ENCODE measurements at regions not wholly inside any gene's neighbourhood (a gene's known extent, or its start where the extent isn't known, plus 50 kb on each side); places are given as distances from the start of the nearest gene placed in this dataset.

GRCh38 chr18:51857989-51858388 lies 482.0 kb upstream of the DCC start:
- 0% methylated on average over 5 of the region's 5 CpGs for WGBS (ENCODE audit: low lambda C conversion rate)
- Histone ChIP-seq H3K36me3 (replicated peaks in 1 of 2; ENCODE audit: control insufficient read depth in 1 of 2, insufficient read depth in 2 of 2, low read length in 2 of 2) (no peaks in the 10 kb centered on the region), H4K20me1 (ENCODE audit: insufficient read depth, low read length) (no peaks in the 10 kb centered on the region), H3K27ac (ENCODE audit: extremely low read length, insufficient read depth, low read length) (no peak overlapping the region), H3K4me1 (ENCODE audit: insufficient read depth, low read length) (no peaks in the 10 kb centered on the region), H3K27me3 (ENCODE audit: control insufficient read depth in 1 of 2, insufficient read depth in 2 of 2, low read length in 2 of 2) (no peaks in the 10 kb centered on the region), H3K9ac (ENCODE audit: insufficient read depth, low read depth, low read length) (no peak overlapping the region), H3K79me2 (ENCODE audit: insufficient read depth, low read length) (no peaks in the 10 kb centered on the region), H3K4me3 (replicated peaks in 1 of 3; ENCODE audit: insufficient read depth in 1 of 3, low read depth in 2 of 3, low read length in 3 of 3) (no peak overlapping the region), H2AFZ (ENCODE audit: low read length) (no peak overlapping the region), H3K9me3 (ENCODE audit: low read length) (peaks cover 73% of the 10 kb centered on the region), H3K4me2 (ENCODE audit: low read depth, low read length) (no peak overlapping the region)
- no peak for FAIRE-seq
- intact Hi-C loops (cut with micrococcal nuclease; ENCODE audit: unreplicated experiment) (no loop called here), in situ Hi-C loops (cut with HindIII; ENCODE audit: extremely low pct_ligation_motif_present, low pct_unique_long_range_greater_than_20kb) (no loop called here)
- CTCF ChIA-PET (ENCODE audit: low intra/inter-chr PET ratio, low total read pairs), result no interaction called here
- no peak for ATAC-seq
- POLR2A ChIA-PET, result no interaction called here
- no peak for DNase-seq (ENCODE audit: low spot score)
- BruUV-seq (replicated peaks), result no TSS peak
- TF ChIP-seq ZNF317 (CRISPR knock-in tag; IDR thresholded peaks at IDR 0.05) (no peak), NR3C1 (CRISPR knock-in tag; IDR thresholded peaks at IDR 0.05) (no peak), ZFP37 (CRISPR knock-in tag; IDR thresholded peaks at IDR 0.05; ENCODE audit: borderline replicate concordance) (no peak), ZNF607 (CRISPR knock-in tag; IDR thresholded peaks at IDR 0.05; ENCODE audit: borderline replicate concordance) (no peak), ETV5 (CRISPR knock-in tag; IDR thresholded peaks at IDR 0.05; ENCODE audit: borderline replicate concordance) (no peak), ZNF468 (CRISPR knock-in tag; IDR thresholded peaks at IDR 0.05) (no peak), MYNN (CRISPR knock-in tag; IDR thresholded peaks at IDR 0.05; ENCODE audit: low read depth) (no peak), U2AF1 (optimal IDR thresholded peaks at IDR 0.05; ENCODE audit: low read depth, low read length) (no peak), NR1H2 (CRISPR knock-in tag; IDR thresholded peaks at IDR 0.05; ENCODE audit: borderline replicate concordance, low read depth) (no peak), ZNF441 (CRISPR knock-in tag; IDR thresholded peaks at IDR 0.05; ENCODE audit: borderline replicate concordance) (no peak)
- TF ChIP-seq, protein P1, sequence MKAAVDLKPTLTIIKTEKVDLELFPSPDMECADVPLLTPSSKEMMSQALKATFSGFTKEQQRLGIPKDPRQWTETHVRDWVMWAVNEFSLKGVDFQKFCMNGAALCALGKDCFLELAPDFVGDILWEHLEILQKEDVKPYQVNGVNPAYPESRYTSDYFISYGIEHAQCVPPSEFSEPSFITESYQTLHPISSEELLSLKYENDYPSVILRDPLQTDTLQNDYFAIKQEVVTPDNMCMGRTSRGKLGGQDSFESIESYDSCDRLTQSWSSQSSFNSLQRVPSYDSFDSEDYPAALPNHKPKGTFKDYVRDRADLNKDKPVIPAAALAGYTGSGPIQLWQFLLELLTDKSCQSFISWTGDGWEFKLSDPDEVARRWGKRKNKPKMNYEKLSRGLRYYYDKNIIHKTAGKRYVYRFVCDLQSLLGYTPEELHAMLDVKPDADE (CRISPR knock-in tag; IDR thresholded peaks at IDR 0.05), result no peak
- TF ChIP-seq, protein P2, sequence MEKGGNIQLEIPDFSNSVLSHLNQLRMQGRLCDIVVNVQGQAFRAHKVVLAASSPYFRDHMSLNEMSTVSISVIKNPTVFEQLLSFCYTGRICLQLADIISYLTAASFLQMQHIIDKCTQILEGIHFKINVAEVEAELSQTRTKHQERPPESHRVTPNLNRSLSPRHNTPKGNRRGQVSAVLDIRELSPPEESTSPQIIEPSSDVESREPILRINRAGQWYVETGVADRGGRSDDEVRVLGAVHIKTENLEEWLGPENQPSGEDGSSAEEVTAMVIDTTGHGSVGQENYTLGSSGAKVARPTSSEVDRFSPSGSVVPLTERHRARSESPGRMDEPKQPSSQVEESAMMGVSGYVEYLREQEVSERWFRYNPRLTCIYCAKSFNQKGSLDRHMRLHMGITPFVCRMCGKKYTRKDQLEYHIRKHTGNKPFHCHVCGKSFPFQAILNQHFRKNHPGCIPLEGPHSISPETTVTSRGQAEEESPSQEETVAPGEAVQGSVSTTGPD (CRISPR knock-in tag; IDR thresholded peaks at IDR 0.05), result no peak

Data from HepG2 (cell line).